ENCODE measurements at regions not wholly inside any gene's neighbourhood (a gene's known extent, or its start where the extent isn't known, plus 50 kb on each side); places are given as distances from the start of the nearest gene placed in this dataset.

DNA sequence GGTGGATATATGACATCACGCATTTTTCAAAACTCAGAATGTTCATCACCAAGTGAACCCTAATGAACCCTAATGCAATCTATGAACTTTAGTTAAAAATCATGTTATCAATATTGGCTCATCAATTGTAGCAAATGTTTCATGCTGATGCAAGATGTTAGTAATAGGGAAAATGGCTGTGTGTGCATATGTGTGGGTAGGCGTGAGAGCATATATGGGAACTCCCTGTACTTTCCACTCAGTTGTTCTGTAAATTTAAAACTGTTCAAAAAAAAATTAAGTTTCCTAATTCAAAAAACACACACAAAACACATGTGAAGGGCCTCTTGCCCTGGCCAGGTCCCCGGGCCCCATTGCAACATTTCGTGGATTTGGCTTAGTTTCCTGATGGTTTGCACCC is 89.7 kb upstream of the PROK2 start:
- ATAC-seq (replicated peaks): peak; percentile 61
- Mint-ChIP-seq H3K4me3 (peak overlapping the region; percentile 35), H3K27ac (peak overlapping the region; percentile 38), H3K9me3 (no peaks in the 10 kb centered on the region), H3K36me3 (ENCODE audit: low read depth) (no peaks in the 10 kb centered on the region), H3K27me3 (no peaks in the 10 kb centered on the region), H3K4me1 (peaks cover 7% of the 10 kb centered on the region)

DNA sequence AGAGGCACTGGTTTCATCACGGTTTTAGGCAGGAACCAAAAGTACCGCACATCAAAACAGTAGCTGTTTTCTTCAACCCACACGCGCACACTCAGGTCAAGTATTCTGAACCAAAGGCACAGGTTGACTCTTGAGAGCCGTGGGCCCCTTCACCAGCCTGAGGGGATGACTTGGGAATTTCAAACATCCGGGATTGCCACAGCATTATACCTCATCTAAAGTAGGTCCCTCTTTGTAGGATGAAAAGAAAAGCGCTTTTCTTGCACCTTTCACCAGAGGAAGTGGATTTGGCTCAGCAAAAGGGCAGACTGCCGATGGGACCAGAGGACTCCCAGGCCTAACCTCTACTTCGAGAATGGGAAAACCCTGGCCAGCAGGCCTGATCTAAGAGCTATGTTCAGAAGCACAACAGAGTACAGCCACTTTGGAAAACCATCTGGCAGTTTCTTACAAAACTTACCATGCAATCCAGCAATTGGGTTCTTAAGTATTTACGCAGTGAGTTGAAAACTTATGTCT is 88.2 kb upstream of the PROK2 start:
- H3K4me3 Mint-ChIP-seq: peak overlapping the region; percentile 40
- ATAC-seq (replicated peaks): no peak
- no peak overlapping the region for H3K27ac Mint-ChIP-seq
- peaks cover 7% of the 10 kb centered on the region for H3K4me1 Mint-ChIP-seq
- H3K36me3 Mint-ChIP-seq (ENCODE audit: low read depth): no peaks in the 10 kb centered on the region
- H3K27me3 Mint-ChIP-seq: no peaks in the 10 kb centered on the region
- no peaks in the 10 kb centered on the region for H3K9me3 Mint-ChIP-seq

DNA sequence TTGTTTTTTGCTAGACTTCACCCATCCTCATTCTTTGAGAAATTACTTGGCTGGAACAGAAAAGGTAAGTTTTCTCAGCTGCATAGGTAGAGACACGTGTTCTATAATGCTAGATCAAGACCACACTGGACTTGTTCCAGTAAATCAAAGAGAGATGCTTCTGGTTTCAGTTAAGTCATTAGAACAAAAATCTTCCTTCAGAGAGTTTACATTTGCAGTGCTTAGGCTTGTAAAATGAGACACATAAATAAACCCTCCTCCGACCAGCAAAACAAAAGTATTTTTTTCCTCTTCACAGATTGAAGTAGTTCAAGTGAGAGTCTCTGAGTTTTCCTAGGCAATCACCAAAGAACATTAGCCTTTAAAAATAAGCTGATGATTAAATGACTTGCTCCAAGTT is 87.3 kb upstream of the PROK2 start:
- H3K36me3 Mint-ChIP-seq (ENCODE audit: low read depth): no peaks in the 10 kb centered on the region
- no peak overlapping the region for H3K27ac Mint-ChIP-seq
- H3K9me3 Mint-ChIP-seq: no peaks in the 10 kb centered on the region
- no peak for ATAC-seq (replicated peaks)
- peaks cover 7% of the 10 kb centered on the region for H3K4me1 Mint-ChIP-seq
- H3K27me3 Mint-ChIP-seq: no peaks in the 10 kb centered on the region
- peak overlapping the region; percentile 40 for H3K4me3 Mint-ChIP-seq

DNA sequence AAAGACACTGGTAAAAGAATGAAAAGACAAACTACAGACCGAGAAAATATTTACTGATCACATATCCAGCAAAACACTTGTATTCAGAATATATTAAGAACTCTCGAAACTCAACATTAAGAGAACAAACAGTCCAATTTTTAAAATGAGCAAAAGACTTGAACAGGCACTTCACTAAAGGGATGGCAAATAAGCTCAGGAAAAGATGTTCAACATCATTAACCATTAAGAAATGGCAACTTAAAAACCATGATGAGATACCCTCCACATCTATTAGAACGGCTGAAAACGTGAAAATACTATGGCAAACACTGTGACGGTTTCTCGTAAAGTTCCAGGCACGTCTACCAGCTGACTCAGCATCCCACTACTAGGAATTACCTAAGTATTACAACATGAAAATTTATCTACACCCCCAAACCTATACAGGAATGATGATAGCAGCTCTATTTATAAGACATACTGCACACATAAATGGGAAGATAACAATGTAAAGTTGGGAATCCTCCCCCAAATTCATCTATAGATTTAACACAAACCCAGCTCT is 86.1 kb upstream of the PROK2 start:
- Mint-ChIP-seq H3K27me3 (no peaks in the 10 kb centered on the region), H3K4me3 (no peak overlapping the region), H3K4me1 (peaks cover 7% of the 10 kb centered on the region), H3K36me3 (ENCODE audit: low read depth) (no peaks in the 10 kb centered on the region), H3K9me3 (no peaks in the 10 kb centered on the region), H3K27ac (no peak overlapping the region)
- no peak for ATAC-seq (replicated peaks)

DNA sequence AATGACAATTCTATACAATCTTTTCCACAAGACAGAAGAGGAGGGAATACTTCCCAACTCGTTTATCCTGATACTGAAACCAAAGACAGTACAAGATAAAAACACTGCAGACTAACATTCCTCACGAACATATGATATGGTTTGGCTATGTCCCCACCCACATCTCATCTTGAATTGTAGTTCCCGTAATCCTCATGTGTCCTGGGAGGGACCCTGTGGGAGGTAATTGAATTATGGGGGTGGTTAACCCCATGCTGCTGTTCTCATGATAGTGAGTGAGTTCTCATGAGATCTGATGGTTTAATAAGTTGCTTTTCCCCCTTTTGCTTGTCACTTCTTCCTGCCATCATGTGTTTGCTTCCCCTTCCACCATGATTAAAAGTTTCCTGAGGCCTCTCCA is 83.9 kb upstream of the PROK2 start:
- H3K4me3 Mint-ChIP-seq: no peak overlapping the region
- no peaks in the 10 kb centered on the region for H3K36me3 Mint-ChIP-seq (ENCODE audit: low read depth)
- no peak for ATAC-seq (replicated peaks)
- peaks cover 7% of the 10 kb centered on the region for H3K4me1 Mint-ChIP-seq
- no peak overlapping the region for H3K27ac Mint-ChIP-seq
- no peaks in the 10 kb centered on the region for H3K9me3 Mint-ChIP-seq
- peaks cover under 1% of the 10 kb centered on the region for H3K27me3 Mint-ChIP-seq

DNA sequence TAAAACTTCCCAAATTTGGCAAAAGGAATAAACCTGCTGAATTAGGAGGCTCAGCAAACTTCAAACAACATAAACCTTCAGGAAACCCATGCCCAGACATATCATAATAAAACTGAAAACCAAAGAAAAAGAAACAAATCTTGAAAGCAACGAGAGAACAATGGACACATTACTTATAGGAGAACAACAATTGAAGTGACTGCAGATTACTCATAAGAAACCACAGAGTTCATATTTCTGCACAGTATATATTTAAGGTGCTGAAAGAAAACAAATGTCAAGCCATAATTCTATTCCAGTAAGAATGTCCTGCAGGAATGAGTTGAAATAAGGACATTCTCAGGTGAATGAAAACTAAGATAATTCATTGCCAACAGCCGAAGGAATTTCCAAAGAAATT is 80.8 kb upstream of the PROK2 start:
- ATAC-seq (replicated peaks): peak; percentile 39
- no peak overlapping the region for H3K27ac Mint-ChIP-seq
- H3K9me3 Mint-ChIP-seq: no peaks in the 10 kb centered on the region
- H3K4me1 Mint-ChIP-seq: peaks cover 5% of the 10 kb centered on the region
- H3K27me3 Mint-ChIP-seq: peaks cover 13% of the 10 kb centered on the region
- H3K4me3 Mint-ChIP-seq: no peak overlapping the region
- no peaks in the 10 kb centered on the region for H3K36me3 Mint-ChIP-seq (ENCODE audit: low read depth)

DNA sequence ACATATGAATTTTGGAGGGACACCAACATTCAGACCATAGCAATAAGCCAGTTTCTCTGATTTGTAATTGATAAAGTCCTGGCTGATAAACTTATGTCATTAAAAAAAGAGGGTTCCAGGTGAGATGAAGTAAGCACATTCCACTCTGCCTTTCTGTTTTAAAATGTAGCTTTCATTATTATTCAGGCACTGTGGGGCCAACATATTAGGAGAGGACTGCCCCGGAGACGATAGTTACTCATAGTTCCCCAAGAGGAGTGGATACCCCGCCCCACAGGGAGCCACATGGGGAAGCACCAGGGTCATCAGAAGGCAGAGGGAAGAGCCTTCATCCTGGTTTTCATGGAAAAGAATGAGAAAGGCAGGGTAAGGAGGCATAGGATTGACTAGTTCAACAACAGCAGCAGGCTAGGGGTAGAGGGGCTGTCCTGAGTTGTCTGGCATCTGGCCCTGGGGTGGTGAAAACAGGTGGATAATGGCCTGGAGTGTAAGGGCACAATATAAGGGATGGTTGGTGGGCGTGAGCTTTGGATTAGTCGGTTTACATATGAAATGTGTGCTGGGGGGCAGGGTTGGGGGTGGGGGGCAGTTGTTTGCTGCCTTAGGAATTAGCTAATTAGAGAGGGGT is 78.7 kb upstream of the PROK2 start:
- ATAC-seq (replicated peaks): peak; percentile 76
- Mint-ChIP-seq H3K4me3 (no peak overlapping the region), H3K27me3 (peaks cover 13% of the 10 kb centered on the region), H3K4me1 (peaks cover 9% of the 10 kb centered on the region), H3K36me3 (ENCODE audit: low read depth) (no peaks in the 10 kb centered on the region), H3K27ac (no peak overlapping the region), H3K9me3 (no peaks in the 10 kb centered on the region)

DNA sequence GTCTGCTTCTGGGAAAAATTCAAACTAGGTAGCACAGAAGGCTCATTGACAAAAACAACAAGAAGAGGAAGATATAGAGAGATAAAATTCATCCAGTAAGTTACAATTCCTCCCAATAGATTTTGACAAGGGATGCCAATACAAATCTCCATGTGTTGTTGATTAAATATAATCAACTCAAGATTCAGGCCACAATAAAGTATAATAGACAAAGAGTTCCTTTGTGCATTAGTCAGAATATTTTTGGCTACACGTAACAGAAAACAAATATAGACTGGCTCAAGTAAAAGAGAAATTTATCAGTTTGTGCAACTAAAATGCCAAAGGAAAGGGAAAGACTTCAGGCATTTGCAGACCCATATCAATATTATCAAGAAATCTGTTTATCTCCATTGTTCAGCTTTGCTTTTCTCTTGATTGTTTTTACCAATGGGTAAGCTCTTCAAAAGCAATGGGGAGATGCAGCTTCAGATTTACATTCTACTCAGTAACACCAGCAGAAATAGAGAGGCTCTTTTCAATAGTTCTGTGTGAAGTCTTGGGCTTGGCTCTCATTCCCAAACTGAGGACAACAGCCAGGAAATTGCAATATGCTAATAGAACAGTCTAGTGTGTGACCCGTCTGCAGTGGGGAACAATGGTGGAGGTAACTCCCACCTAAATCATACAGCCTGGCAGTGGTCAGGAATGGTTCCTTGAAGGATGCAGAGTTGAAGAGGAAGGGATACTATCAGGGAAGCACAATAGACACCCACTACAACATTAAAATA is 77.6 kb upstream of the PROK2 start:
- Mint-ChIP-seq H3K27ac (no peak overlapping the region), H3K4me3 (no peak overlapping the region), H3K27me3 (peaks cover 13% of the 10 kb centered on the region), H3K4me1 (peaks cover 9% of the 10 kb centered on the region), H3K36me3 (ENCODE audit: low read depth) (no peaks in the 10 kb centered on the region), H3K9me3 (no peaks in the 10 kb centered on the region)
- no peak for ATAC-seq (replicated peaks)

DNA sequence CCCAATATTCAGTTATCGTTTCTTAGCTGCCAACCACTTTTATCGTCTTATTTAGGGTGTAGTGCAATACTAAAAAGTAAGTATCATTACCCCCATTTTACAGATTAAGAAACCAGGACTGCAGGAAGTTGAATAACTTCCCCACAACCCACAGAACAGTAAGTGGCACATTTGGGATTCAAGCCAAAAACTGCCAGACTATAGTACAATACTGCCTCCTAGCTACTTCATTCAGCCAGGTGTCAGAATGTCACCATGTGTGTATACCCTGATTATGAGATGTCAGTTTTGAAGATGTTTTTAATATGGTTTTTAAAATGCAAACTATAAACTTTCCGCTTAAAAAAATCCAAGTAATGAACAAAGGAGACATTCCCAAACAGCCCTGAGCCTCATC is 74.2 kb upstream of the PROK2 start:
- Mint-ChIP-seq H3K36me3 (ENCODE audit: low read depth) (no peaks in the 10 kb centered on the region), H3K27ac (no peak overlapping the region), H3K9me3 (no peaks in the 10 kb centered on the region), H3K4me3 (no peak overlapping the region), H3K4me1 (peaks cover 9% of the 10 kb centered on the region), H3K27me3 (peaks cover 13% of the 10 kb centered on the region)
- peak; percentile 89 for ATAC-seq (replicated peaks)

DNA sequence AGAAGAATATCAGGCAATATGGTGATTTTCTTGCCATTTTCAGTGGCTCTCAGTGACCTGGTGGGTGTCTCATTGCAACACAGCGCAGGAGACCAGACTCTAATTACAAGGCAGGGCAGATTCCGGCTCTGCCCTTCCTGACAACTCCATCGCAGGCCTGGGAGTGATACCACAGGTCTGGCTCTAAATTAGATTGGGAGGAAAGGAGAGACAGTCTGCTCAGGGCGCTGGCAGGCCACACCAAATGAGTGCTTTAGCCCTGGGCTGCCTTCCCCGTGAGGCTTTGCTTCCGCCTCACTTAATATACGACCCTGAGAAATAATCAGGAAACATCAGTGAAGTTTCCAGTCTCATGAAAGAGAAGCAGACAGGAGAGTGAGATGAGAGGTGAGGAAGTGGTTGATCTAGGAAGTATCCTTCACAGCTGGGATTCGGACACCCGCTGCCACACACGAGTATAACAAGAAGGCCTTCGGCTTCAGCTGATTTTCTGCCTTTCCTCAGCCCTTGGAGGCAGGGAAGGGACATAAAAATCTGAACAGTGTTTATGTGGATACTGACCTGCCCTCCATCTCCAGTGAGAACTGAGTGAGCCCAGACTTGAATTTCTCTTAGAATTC is 73.7 kb upstream of the PROK2 start:
- H3K27me3 Mint-ChIP-seq: peaks cover 10% of the 10 kb centered on the region
- no peaks in the 10 kb centered on the region for H3K36me3 Mint-ChIP-seq (ENCODE audit: low read depth)
- H3K27ac Mint-ChIP-seq: no peak overlapping the region
- no peaks in the 10 kb centered on the region for H3K9me3 Mint-ChIP-seq
- no peak for ATAC-seq (replicated peaks)
- H3K4me1 Mint-ChIP-seq: peaks cover 6% of the 10 kb centered on the region
- H3K4me3 Mint-ChIP-seq: no peak overlapping the region

DNA sequence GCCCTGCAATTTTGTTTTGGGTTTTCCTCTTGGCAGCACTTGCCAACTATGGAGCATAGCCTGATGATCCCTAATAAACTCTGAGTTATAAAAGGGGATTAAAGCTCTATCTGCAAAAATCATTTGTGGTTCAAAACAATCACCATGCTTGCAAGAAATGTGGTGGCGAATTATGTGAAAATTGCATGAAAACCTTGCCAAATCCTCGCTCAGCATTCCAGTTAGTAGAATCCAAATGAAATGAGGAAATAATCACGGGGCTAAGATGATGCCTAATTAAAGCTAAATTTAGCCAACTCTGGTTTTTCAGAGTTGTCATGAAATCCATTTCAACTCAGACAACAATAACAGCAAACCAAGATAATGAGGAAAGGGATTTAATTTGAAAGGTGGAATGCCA is 73.0 kb upstream of the PROK2 start:
- Mint-ChIP-seq H3K27me3 (peaks cover 7% of the 10 kb centered on the region), H3K4me1 (peaks cover 4% of the 10 kb centered on the region), H3K9me3 (no peaks in the 10 kb centered on the region), H3K4me3 (no peak overlapping the region), H3K27ac (no peak overlapping the region), H3K36me3 (ENCODE audit: low read depth) (no peaks in the 10 kb centered on the region)
- ATAC-seq (replicated peaks): no peak

DNA sequence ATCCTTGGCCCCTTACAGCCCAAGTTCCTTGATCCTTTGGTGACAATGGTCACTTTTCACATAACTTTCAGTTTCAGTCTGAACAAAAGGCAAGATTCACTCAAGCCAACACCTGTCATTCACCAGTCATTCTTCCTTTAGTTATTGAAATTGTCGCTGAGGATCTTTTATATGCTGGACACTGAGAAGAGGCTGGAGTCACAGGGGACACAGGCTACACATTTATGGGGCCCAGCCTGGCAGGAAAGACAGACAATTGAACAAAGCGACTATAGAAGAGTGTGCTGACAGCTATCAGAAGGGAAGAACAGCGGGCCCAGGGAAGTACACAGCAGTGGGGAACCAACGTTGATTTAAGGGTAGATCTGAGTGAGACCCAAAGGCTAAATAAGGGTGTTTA is 69.8 kb upstream of the PROK2 start:
- H3K27ac Mint-ChIP-seq: no peak overlapping the region
- no peaks in the 10 kb centered on the region for H3K36me3 Mint-ChIP-seq (ENCODE audit: low read depth)
- H3K4me1 Mint-ChIP-seq: peaks cover 4% of the 10 kb centered on the region
- no peak overlapping the region for H3K4me3 Mint-ChIP-seq
- H3K9me3 Mint-ChIP-seq: no peaks in the 10 kb centered on the region
- H3K27me3 Mint-ChIP-seq: peaks cover 3% of the 10 kb centered on the region
- ATAC-seq (replicated peaks): no peak

DNA sequence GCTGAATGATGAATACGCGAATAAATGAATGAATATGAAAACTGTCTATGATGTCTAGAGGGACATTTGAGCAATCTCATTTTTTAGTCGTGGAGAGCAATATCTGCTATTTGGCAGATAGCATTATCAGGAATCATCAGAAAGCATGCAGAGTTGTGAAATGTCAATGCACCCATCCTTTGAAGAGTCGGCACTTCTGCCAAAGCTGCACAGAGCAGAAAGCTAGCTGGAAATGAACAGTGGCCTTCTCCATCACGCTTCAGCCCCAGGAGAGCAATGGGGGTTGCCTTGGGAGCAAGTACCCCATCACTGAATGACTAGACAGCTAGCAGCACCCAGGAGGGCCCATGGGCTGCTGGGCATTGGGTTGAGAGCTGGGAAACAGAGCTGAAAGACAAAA is 69.1 kb upstream of the PROK2 start:
- no peaks in the 10 kb centered on the region for H3K9me3 Mint-ChIP-seq
- no peaks in the 10 kb centered on the region for H3K36me3 Mint-ChIP-seq (ENCODE audit: low read depth)
- ATAC-seq (replicated peaks): no peak
- peaks cover 3% of the 10 kb centered on the region for H3K27me3 Mint-ChIP-seq
- H3K4me1 Mint-ChIP-seq: peaks cover 3% of the 10 kb centered on the region
- H3K27ac Mint-ChIP-seq: no peak overlapping the region
- H3K4me3 Mint-ChIP-seq: no peak overlapping the region

DNA sequence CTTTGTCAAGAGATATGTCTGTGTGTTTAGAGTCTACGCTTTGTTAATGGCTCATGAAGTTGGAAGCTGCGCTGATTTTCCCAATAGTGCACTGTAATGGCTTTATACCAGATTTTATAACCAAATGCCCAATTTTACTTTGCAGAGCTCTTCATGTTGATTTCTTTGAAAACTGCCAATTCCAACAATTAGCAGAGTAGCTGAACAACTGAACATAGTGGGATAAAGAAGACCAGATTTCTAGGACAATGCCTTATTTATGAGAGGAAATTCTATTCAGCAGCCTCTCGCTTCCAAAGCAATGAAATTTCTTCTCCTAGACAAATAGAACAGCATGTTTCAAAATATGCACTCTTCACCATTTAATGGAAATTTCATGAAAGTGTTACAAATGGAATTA is 66.9 kb upstream of the PROK2 start:
- Mint-ChIP-seq H3K9me3 (no peaks in the 10 kb centered on the region), H3K36me3 (ENCODE audit: low read depth) (no peaks in the 10 kb centered on the region), H3K27me3 (peaks cover 6% of the 10 kb centered on the region), H3K4me3 (no peak overlapping the region), H3K27ac (no peak overlapping the region), H3K4me1 (no peaks in the 10 kb centered on the region)
- ATAC-seq (replicated peaks): no peak

DNA sequence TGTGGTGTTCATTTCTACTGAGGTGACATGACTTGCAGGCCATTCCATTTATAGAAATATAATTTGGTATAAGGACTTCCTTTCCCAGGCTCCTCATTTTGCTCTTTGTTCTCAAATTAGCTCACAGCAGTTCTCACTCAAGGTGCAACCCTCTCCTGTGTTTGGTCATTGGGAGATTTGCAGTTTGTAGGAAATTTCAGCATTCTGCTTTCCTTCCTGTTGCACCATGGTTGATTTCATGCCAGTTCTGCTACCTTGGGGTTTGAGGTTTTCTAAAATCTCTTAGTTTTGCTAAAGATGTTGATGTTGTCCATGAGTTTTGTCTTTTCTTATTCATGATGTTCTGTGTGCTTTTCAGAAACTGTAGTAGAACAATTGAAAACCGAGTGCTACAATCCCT is 65.7 kb upstream of the PROK2 start:
- Mint-ChIP-seq H3K4me3 (no peak overlapping the region), H3K4me1 (no peaks in the 10 kb centered on the region), H3K36me3 (ENCODE audit: low read depth) (no peaks in the 10 kb centered on the region), H3K9me3 (no peaks in the 10 kb centered on the region), H3K27me3 (peaks cover 6% of the 10 kb centered on the region), H3K27ac (no peak overlapping the region)
- no peak for ATAC-seq (replicated peaks)

Data from activated T-helper 17 cell treated with anti-CD3 and anti-CD28 coated beads, Interleukin-2, amount 50 U/mL, for 72 hours (primary cell).